ENCODE measurements at regions not wholly inside any gene's neighbourhood (a gene's known extent, or its start where the extent isn't known, plus 50 kb on each side); places are given as distances from the start of the nearest gene placed in this dataset.

- no peak for DNase-seq (ENCODE audit: low read depth in 1 of 2, low spot score in 1 of 2)
Observed at GRCh38 chr2:239607517-239608191, 206.8 kb upstream of the HDAC4 start.

DNA sequence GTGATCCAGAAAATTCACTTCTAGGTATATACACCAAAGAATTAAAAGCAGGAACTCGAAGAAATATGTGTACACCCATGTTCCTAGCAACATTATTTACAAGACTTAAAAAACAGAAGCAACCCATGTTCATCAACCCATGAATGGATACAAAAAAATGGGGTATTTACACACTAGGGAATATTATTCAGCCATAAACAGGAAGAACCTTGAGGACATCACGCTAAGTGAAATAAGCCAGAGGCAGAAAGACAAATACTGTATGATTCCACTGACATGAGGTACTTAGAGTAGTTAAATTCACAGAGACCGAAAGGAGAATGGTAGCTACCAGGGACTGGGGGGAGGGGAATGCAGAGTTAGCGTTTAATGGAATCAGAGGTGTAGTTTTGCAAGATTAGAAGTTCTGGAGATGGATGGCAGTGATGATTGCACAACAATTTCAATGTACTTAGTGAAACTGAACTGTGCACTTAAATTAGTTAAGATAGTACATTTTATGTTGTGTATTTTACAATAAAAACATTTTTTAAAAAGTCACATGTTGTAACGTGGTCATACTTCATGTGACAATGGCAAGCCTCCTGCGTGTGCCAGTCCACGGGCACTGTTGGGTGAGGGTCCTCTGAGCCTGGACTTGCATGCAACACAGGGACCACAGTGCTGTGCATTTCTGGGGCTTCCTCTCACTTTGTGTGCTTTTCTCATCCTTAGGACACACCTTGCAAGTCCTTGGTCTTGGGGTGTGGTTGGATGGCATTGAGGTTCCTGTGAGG is 206.1 kb upstream of the HDAC4 start:
- no peak for DNase-seq (ENCODE audit: low read depth in 1 of 2, low spot score in 1 of 2)

GRCh38 chr2:239605976-239606375 is 205.2 kb upstream of the HDAC4 start:
- no peak for DNase-seq (ENCODE audit: low read depth in 1 of 2, low spot score in 1 of 2)

DNA sequence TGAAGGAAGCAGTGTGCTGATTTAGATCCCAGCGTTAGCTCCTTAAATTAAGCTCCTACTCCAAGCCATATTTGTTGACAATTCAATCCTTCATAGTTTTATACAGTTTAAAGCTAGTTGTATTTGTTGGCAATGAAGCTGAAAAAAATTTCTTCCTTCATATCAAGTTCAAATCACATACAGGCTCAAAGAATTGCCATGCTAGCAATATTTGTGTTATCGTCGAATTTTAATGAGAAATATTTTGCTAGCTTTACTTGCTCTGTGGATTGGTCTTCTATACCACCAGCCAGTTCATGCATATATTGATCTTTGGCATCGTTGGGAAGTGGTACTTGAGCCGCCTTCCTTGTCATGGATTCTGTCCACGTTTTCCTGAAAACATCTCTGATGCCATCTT is 204.6 kb upstream of the HDAC4 start:
- DNase-seq (ENCODE audit: low read depth in 1 of 2, low spot score in 1 of 2), result no peak

DNA sequence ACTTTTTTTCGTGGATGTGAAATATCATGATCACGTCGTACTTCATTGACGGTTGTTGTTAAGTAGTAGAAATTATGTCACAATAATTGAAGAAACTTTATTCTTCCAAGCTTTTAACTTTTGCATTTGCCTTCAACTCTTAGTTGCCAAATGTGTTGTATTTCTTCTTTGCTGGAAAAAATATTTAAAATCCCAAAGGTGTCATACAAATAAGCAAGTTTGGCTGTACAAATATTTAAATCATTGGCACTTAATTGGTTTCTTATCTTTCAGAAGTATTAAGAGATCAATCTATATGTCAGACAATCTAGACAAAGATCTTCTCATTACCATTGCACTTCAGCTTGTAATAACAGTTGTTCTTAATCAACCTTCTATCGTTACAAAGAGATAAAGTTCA is 204.0 kb upstream of the HDAC4 start:
- DNase-seq (ENCODE audit: low read depth in 1 of 2, low spot score in 1 of 2), result no peak

- no peak for DNase-seq (ENCODE audit: low read depth in 1 of 2, low spot score in 1 of 2)
Observed at GRCh38 chr2:239603411-239604356, 202.9 kb upstream of the HDAC4 start.

DNA sequence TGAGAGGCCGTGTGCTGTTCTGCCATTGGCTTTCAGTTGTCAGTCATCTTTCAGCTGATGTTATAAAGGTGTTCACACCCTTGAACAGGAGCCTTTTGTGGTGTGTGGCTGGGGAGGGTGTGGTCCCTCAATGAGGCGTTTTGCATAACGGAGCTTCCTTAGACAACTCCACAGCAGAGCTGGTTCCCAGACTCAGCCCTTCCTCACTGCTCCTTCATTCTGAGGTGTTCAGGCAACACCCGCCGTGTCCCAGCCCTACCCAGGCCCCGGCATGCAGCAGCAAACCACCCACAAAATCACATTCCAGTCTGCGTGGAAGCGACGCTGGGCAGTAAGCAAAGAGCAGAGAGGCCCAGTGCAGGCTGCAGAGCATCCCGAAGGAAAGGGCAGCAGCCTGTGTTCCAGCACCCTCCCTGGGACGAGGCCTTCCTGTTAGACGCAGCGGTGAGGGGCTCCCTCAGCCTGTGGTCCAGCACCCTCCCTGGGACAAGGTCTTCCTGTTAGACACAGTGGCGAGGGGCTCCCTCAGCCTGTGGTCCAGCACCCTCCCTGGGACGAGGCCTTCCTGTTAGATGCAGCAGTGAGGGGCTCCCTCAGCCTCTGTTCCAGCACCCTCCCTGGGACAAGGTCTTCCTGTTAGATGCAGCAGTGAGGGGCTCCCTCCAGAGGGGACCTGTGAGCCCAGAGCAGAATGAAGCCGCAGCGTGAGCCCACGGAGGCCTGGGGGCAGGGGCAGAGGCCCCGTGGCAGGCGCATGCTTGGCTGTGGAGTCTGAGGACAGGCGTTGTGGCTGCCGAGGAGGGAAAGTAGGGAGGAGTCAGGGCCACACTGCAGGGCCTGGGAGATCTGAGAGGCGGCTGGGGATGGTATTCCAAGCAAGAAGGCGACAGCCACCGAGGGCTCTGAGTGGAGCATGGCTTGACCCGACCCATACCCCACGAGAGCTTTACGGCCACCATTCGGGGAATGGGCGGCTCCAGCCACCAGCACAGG is 201.8 kb upstream of the HDAC4 start:
- DNase-seq (ENCODE audit: low read depth in 1 of 2, low spot score in 1 of 2), result no peak

DNA sequence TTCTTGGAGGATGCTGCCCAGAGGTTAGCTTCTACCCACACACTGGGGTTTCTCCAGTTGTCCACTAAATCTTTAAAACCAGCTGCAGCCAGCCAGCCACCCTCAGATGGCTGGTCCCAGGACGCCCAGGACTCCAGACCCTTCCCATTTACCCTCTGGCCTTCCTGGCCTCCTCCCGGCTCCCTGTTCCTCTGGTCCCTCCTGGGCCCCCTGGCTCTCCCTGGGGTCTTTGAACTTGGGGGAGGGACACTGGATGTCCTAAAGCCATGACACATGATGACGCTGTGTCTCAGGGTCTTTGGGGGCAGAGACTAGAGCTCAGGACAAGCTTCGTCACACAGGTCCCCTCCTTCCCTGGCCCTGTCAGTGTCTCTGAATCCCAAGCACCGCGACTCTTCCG is 201.1 kb upstream of the HDAC4 start:
- no peak for DNase-seq (ENCODE audit: low read depth in 1 of 2, low spot score in 1 of 2)

GRCh38 chr2:239601201-239601851 is 200.5 kb upstream of the HDAC4 start:
- DNase-seq (ENCODE audit: low read depth in 1 of 2, low spot score in 1 of 2), result no peak

- no peak for DNase-seq (ENCODE audit: low read depth in 1 of 2, low spot score in 1 of 2)
Observed at GRCh38 chr2:239600650-239601049, 199.8 kb upstream of the HDAC4 start.

- DNase-seq (ENCODE audit: low read depth in 1 of 2, low spot score in 1 of 2), result no peak
Observed at GRCh38 chr2:239600001-239600593, 199.3 kb upstream of the HDAC4 start.

DNA sequence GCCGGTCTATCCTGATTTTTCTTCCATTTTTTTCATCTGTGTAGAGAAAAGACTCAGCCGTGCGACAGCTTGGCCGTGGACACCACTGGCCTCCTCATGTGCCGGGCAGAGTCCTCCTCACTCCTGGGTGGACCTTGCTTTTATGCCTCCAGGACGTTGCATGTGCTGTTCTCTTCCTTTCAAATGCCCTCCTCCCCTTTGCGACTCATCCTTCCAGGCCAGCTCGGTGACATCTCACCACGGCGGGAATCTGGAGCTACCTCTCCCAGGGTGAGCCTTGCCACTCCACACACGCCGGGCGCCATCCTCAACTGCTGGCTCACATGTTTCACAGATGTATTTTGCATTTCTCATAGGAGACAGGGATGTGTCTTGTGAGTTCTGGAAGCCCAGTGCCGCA is 198.5 kb upstream of the HDAC4 start:
- no peak for DNase-seq (ENCODE audit: low read depth in 1 of 2, low spot score in 1 of 2)

GRCh38 chr2:239598732-239599090 is 197.9 kb upstream of the HDAC4 start:
- DNase-seq (ENCODE audit: low read depth in 1 of 2, low spot score in 1 of 2), result no peak

GRCh38 chr2:239598011-239598731 is 197.4 kb upstream of the HDAC4 start:
- DNase-seq (ENCODE audit: low read depth in 1 of 2, low spot score in 1 of 2), result no peak

DNA sequence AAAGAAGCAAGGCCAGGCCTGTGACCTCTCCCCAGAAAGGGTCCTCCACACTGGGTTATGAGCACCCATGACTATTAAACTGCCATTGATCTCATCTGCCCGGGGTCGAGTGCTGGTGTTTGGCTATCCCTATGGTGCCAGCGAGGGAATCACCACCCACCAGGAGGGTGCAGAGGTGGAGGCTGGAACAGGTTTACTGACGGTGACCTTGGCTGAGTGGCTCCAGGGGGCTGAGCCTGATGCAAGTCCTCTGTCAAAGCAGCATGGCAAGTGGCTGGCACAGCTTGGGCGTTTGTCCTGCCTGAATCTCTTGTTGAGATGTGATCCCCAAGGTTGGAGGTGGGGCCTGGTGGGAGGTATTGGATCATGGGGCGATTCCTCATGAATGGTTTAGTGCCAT is 196.4 kb upstream of the HDAC4 start:
- no peak for DNase-seq (ENCODE audit: low read depth in 1 of 2, low spot score in 1 of 2)

DNA sequence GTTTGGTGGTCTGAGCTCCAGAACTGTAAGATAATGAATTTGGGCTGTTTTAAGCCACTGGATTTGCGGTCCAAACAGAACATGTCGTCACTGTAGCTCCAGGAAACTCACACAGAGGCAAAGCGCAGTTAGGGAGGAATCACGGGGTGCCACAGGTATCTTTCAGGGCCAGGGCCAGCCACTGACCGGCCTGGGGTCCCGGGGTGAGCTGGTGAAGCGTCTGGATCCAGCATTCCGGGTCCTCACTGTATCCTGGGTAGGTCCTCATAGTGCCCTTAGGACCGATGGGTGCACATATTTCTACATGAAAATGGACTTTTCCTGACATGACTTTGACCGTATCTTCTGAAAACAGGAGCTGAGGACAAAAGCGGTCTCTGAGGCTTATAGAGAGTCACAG is 196.0 kb upstream of the HDAC4 start:
- no peak for DNase-seq (ENCODE audit: low read depth in 1 of 2, low spot score in 1 of 2)

- no peak for DNase-seq (ENCODE audit: low read depth in 1 of 2, low spot score in 1 of 2)
Observed at GRCh38 chr2:239596253-239596652, 195.4 kb upstream of the HDAC4 start.

- no peak for DNase-seq (ENCODE audit: low read depth in 1 of 2, low spot score in 1 of 2)
Observed at GRCh38 chr2:239595726-239596125, 194.9 kb upstream of the HDAC4 start.

Data from activated CD4-positive, alpha-beta T cell treated with anti-CD3 and anti-CD28 coated beads, Interleukin-2, amount 50 U/mL, for 24 hours (primary cell).